Kidney epithelial cell (primary cell): ENCODE measurements at regions not wholly inside any gene's neighbourhood (a gene's known extent, or its start where the extent isn't known, plus 50 kb on each side); places are given as distances from the start of the nearest gene placed in this dataset.

Experiments
- DNase-seq: peaks from one replicate; pipeline ENCODE4 v3.0.0-alpha.2; 2010; ENCODE audit warnings: low read depth
- H3K27me3 ChIP-seq: 2 replicates; pipeline ENCODE4 v1.6.0; 2011; ENCODE audit warnings: low read length; ENCODE audit not compliant: control insufficient read depth, insufficient read depth
- H3K36me3 ChIP-seq: 2 replicates; pipeline ENCODE4 v1.5.1; 2011; ENCODE audit warnings: low read length; ENCODE audit not compliant: control insufficient read depth, insufficient read depth
- H3K4me3 ChIP-seq: 2 replicates; pipeline ENCODE4 v1.5.1; 2011; ENCODE audit warnings: low read depth, mild to moderate bottlenecking, control low read depth, low read length
- CTCF ChIP-seq: IDR thresholded peaks from 2 replicates; pipeline ENCODE4 v1.5.1; 2011; ENCODE audit warnings: mild to moderate bottlenecking, moderate library complexity, low read length, control low read depth, inconsistent platforms; ENCODE audit not compliant: insufficient read depth, poor library complexity, severe bottlenecking

- H3K36me3 ChIP-seq, result no peaks in the 10 kb centered on the region
- no peak for TF ChIP-seq CTCF
- no peak overlapping the region for H3K4me3 ChIP-seq
- no peaks in the 10 kb centered on the region for H3K27me3 ChIP-seq
- no peak for DNase-seq
These were observed 2684.3 kb upstream of the PCDH20 start for GRCh38 chr13:64099994-64100393.

GRCh38 chr13:64090311-64090710, 2674.7 kb upstream of the PCDH20 start:
- no peak for TF ChIP-seq CTCF
- H3K4me3 ChIP-seq, result no peak overlapping the region
- no peaks in the 10 kb centered on the region for H3K36me3 ChIP-seq
- H3K27me3 ChIP-seq, result no peaks in the 10 kb centered on the region
- no peak for DNase-seq

GRCh38 chr13:64088491-64088890, 2672.8 kb upstream of the PCDH20 start:
- H3K36me3 ChIP-seq, result no peaks in the 10 kb centered on the region
- DNase-seq, result no peak
- no peaks in the 10 kb centered on the region for H3K27me3 ChIP-seq
- no peak overlapping the region for H3K4me3 ChIP-seq
- TF ChIP-seq CTCF, result no peak

- DNase-seq, result no peak
- no peak for TF ChIP-seq CTCF
- H3K27me3 ChIP-seq, result no peaks in the 10 kb centered on the region
- H3K4me3 ChIP-seq, result no peak overlapping the region
- no peaks in the 10 kb centered on the region for H3K36me3 ChIP-seq
These were observed 2672.0 kb upstream of the PCDH20 start for GRCh38 chr13:64087624-64088023.

- Histone ChIP-seq H3K4me3 (no peak overlapping the region), H3K36me3 (no peaks in the 10 kb centered on the region), H3K27me3 (no peaks in the 10 kb centered on the region)
- no peak for DNase-seq
- TF ChIP-seq CTCF, result no peak
These were observed 2668.2 kb upstream of the PCDH20 start for GRCh38 chr13:64083811-64084210.

GRCh38 chr13:64083396-64083795, 2667.7 kb upstream of the PCDH20 start:
- DNase-seq, result no peak
- no peak for TF ChIP-seq CTCF
- H3K4me3 ChIP-seq, result no peak overlapping the region
- no peaks in the 10 kb centered on the region for H3K27me3 ChIP-seq
- H3K36me3 ChIP-seq, result no peaks in the 10 kb centered on the region
